ENCODE measurements at regions not wholly inside any gene's neighbourhood (a gene's known extent, or its start where the extent isn't known, plus 50 kb on each side); places are given as distances from the start of the nearest gene placed in this dataset.

DNA sequence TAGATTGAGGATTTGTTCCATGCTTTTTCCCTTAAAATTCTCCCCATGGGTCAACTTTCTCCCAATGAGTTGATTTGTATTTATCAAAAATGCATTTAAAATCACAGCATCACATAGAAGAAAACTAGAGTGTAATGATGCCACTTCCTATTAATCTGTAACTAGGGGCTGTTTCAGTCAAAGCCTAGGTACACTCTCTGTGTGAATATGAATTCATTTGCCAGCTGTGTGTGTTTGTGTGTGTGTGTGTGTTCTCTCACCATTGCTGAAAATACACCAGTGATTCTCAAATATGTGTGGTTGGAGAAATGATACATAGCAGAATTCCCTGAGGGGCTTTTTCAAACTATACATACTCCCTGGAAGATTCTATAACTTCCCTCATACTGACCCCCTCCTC, 546.5 kb downstream of the KLHL13 start:
- H3K27ac ChIP-seq (ENCODE audit: low read depth, low read length, severe bottlenecking) = no peak overlapping the region
- H3K9me3 ChIP-seq (ENCODE audit: control insufficient read depth, low read length) = no peaks in the 10 kb centered on the region
- no peak overlapping the region for H3K4me3 ChIP-seq (ENCODE audit: extremely low read depth, insufficient read depth, low read length, poor library complexity, severe bottlenecking)
- H3K4me1 ChIP-seq (ENCODE audit: control insufficient read depth, insufficient read depth, low read length, poor library complexity, severe bottlenecking) = no peaks in the 10 kb centered on the region
- H3K36me3 ChIP-seq (ENCODE audit: control insufficient read depth, insufficient read depth, low read length) = no peaks in the 10 kb centered on the region

DNA sequence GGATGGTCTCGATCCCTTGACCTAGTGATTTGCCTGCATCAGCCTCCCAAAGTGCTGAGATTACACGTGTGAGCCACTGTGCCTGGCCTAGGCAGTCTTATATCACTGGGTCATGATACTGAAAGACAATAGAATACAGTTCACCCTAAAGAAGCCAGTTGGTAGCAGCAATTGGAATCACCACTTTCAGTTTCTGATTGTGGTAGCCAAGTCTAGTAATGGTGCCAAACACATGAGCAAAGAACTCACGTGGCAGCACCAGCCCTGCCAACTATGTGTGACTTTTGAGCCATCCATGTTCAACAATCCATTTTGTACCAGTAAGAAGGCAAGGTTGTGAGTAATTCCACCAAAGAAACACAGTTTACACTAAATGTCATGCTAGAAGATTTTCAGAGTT, 548.4 kb downstream of the KLHL13 start:
- no peak overlapping the region for H3K4me3 ChIP-seq (ENCODE audit: extremely low read depth, insufficient read depth, low read length, poor library complexity, severe bottlenecking)
- no peaks in the 10 kb centered on the region for H3K9me3 ChIP-seq (ENCODE audit: control insufficient read depth, low read length)
- no peaks in the 10 kb centered on the region for H3K36me3 ChIP-seq (ENCODE audit: control insufficient read depth, insufficient read depth, low read length)
- no peaks in the 10 kb centered on the region for H3K4me1 ChIP-seq (ENCODE audit: control insufficient read depth, insufficient read depth, low read length, poor library complexity, severe bottlenecking)
- no peak overlapping the region for H3K27ac ChIP-seq (ENCODE audit: low read depth, low read length, severe bottlenecking)
- 80 to 100% methylated on average over 1 to 2 of the region's 3 CpGs for WGBS, 2 experiments (ENCODE audit: insufficient coverage in 2 of 2)

DNA sequence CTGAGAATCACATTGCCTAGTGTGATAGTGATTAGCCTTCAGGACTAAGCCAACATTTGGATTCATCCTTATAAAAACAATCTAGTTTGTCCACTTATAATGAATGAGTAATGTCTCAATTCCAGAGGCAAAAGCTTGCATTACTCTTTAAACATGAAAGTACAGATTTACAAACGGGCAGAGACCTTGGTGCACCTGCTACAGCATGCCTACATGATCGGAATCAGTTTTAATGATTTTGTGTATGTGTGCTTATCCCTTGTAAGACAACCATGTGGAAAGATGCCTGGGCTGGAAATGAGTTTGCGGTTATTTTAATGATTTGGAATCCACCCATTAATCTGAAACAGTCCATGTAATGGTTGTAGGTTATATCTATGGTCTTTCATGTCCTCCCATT, 572.7 kb downstream of the KLHL13 start:
- H3K4me3 ChIP-seq (ENCODE audit: extremely low read depth, insufficient read depth, low read length, poor library complexity, severe bottlenecking) = no peak overlapping the region
- no CpG with 5 or more reads among the region's 3 CpGs for WGBS, 2 experiments (ENCODE audit: insufficient coverage in 2 of 2)
- H3K9me3 ChIP-seq (ENCODE audit: control insufficient read depth, low read length) = no peaks in the 10 kb centered on the region
- no peak overlapping the region for H3K27ac ChIP-seq (ENCODE audit: low read depth, low read length, severe bottlenecking)
- H3K36me3 ChIP-seq (ENCODE audit: control insufficient read depth, insufficient read depth, low read length) = no peaks in the 10 kb centered on the region
- no peaks in the 10 kb centered on the region for H3K4me1 ChIP-seq (ENCODE audit: control insufficient read depth, insufficient read depth, low read length, poor library complexity, severe bottlenecking)

DNA sequence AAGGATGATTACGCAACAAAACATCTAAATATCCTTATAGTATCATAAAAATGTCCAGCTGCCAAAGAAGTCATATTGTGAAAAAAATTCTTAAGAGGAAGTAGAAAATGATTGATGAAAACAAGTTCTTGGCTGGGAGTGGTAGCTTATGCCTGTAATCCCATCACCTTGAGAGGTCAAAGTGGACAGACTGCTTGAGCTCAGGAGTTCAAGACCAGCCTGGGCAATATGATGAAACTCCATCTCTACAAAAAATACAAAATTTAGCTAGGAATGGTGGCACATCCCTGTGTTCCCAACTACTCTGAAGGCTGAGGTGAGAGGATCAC, 577.6 kb downstream of the KLHL13 start:
- H3K36me3 ChIP-seq (ENCODE audit: control insufficient read depth, insufficient read depth, low read length) = no peaks in the 10 kb centered on the region
- no peak overlapping the region for H3K27ac ChIP-seq (ENCODE audit: low read depth, low read length, severe bottlenecking)
- H3K4me3 ChIP-seq (ENCODE audit: extremely low read depth, insufficient read depth, low read length, poor library complexity, severe bottlenecking) = no peak overlapping the region
- no peaks in the 10 kb centered on the region for H3K9me3 ChIP-seq (ENCODE audit: control insufficient read depth, low read length)
- WGBS, 2 experiments (ENCODE audit: insufficient coverage in 2 of 2) = no CpG with 5 or more reads among the region's 1 CpG
- H3K4me1 ChIP-seq (ENCODE audit: control insufficient read depth, insufficient read depth, low read length, poor library complexity, severe bottlenecking) = no peaks in the 10 kb centered on the region

DNA sequence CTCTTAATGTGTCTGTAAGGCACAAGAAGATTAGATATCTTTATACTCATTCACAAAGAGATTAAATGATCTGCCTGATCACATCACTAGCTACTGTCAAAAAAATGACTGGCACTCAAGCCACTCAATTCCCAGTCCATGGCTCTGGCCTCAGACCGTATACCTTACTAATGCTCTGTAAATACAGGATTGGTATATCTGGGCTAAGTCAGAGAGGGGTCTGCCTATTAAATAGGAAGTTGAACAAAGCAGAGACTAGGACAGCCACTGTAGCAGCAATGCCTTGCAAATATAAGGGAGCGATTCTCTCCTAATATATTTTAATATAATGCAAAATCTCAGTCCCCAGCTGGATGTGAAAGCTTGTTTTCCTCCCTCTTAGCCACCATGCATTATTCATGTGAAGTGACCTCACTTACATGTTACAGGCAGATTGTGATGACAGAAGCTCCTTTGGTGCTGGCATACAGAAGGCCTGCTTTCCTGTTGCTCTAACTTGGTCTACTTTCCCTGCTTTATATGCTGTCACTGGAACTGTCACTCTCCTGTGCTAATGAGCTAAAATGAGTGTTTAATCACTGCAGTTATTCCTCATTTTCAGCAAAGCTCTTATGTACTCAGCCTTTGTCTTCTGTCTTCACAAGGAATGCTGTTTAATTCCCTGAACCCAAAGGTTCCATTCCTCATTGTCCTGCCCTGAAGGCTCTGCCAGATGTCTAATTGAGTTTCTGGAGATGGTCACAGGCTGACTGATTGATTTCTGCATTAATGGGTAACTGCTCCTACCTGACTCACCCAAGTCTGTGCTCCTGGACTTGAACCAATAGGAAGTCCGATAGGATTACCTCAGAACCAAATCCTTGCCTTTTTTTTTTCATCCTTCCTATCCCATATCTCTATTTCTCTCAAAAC, 578.2 kb downstream of the KLHL13 start:
- no peak overlapping the region for H3K4me3 ChIP-seq (ENCODE audit: extremely low read depth, insufficient read depth, low read length, poor library complexity, severe bottlenecking)
- no peaks in the 10 kb centered on the region for H3K4me1 ChIP-seq (ENCODE audit: control insufficient read depth, insufficient read depth, low read length, poor library complexity, severe bottlenecking)
- peak overlapping the region; percentile 29 for H3K27ac ChIP-seq (ENCODE audit: low read depth, low read length, severe bottlenecking)
- H3K9me3 ChIP-seq (ENCODE audit: control insufficient read depth, low read length) = no peaks in the 10 kb centered on the region
- WGBS, 2 experiments (ENCODE audit: insufficient coverage in 2 of 2) = no CpG with 5 or more reads among the region's 3 CpGs
- no peaks in the 10 kb centered on the region for H3K36me3 ChIP-seq (ENCODE audit: control insufficient read depth, insufficient read depth, low read length)

DNA sequence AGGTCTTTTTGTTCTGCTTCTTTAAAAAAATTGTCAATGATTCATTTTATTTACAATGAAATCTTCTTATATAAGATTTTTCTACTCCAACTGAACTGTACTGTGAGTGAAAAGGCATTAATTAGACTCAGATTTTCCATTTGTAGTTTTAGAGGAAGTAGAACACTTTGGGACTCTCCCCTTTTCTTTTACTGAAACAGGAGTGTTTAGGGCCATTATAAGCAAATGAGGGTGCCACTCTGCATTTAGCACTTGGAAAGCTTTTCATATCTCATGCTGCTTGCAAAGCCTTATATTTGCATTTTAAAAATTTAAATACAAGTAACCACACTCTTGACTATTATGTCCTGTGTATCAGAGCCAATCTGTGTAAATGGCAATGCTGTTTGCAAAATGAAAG, 584.3 kb downstream of the KLHL13 start:
- H3K9me3 ChIP-seq (ENCODE audit: control insufficient read depth, low read length) = no peaks in the 10 kb centered on the region
- no peak overlapping the region for H3K27ac ChIP-seq (ENCODE audit: low read depth, low read length, severe bottlenecking)
- no peaks in the 10 kb centered on the region for H3K36me3 ChIP-seq (ENCODE audit: control insufficient read depth, insufficient read depth, low read length)
- no peaks in the 10 kb centered on the region for H3K4me1 ChIP-seq (ENCODE audit: control insufficient read depth, insufficient read depth, low read length, poor library complexity, severe bottlenecking)
- no peak overlapping the region for H3K4me3 ChIP-seq (ENCODE audit: extremely low read depth, insufficient read depth, low read length, poor library complexity, severe bottlenecking)

DNA sequence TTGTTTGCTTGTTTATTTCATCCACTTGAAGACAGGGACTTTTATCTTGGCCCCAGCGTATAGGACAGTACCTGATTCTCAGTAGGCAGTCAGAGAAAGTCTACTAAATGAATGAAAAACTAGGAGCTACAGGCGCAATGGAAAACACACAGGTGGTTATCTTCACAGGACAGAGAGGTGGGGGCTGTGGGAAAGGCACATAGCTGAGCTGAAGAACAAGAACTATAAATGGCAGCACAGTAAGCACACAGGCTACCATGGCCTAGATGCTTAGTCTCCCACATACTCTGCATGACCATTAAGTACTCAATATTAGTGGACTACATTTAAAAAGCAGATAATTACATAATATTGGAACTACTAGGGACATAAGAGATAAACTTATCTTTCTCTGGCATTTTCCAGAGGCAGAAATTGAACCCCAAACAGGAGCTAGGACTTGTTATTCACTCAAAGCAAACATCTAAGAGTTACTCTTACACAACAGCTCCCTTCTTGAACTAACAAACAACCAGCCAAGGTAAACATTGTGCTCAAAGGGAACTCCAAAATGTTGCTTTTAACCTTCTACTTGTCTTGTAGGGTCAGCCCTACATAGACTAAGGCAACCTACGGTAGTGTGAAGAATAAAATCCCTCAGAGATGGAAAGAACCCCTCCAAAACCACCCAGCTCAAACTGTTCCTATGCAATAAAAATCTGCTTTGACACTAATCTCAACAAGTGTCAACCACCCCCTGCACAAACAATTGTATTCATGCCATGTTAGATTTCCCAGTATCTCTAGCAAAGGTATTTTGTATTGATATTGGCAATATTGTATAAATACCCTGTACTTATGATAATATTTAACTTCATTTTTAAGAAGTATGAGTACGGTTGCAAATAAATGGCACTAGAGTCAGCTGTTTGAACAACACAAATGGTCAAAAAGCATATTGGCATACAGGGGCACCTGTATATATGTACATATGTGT, 593.6 kb downstream of the KLHL13 start:
- Histone ChIP-seq H3K27ac (ENCODE audit: low read depth, low read length, severe bottlenecking) (no peak overlapping the region), H3K9me3 (ENCODE audit: control insufficient read depth, low read length) (no peaks in the 10 kb centered on the region), H3K36me3 (ENCODE audit: control insufficient read depth, insufficient read depth, low read length) (no peaks in the 10 kb centered on the region), H3K4me1 (ENCODE audit: control insufficient read depth, insufficient read depth, low read length, poor library complexity, severe bottlenecking) (no peaks in the 10 kb centered on the region), H3K4me3 (ENCODE audit: extremely low read depth, insufficient read depth, low read length, poor library complexity, severe bottlenecking) (no peak overlapping the region)
- 100% methylated on average over 1 of the region's 4 CpGs for WGBS, 2 experiments (ENCODE audit: insufficient coverage in 2 of 2)

DNA sequence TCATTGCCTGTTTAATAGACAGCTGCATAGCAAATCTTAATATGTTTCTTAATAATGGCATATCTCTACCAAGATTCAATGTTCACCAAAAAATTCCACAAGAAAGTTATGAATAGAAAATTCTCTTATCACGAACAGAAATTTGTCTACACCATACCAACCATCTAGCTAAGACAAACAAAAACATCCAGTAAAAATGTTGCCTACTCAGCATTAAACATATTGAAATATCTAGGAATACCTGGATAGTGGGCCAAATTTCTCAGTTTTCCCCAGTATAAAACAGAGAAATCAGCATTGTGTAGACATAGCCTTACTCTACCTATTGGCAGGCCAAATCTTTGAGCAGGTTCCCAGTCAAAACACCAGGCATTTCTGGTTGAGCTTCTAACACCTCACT, 598.6 kb downstream of the KLHL13 start:
- H3K9me3 ChIP-seq (ENCODE audit: control insufficient read depth, low read length) = no peaks in the 10 kb centered on the region
- H3K4me3 ChIP-seq (ENCODE audit: extremely low read depth, insufficient read depth, low read length, poor library complexity, severe bottlenecking) = no peak overlapping the region
- WGBS, 2 experiments (ENCODE audit: insufficient coverage in 2 of 2) = no CpG with 5 or more reads among the region's 1 CpG
- H3K36me3 ChIP-seq (ENCODE audit: control insufficient read depth, insufficient read depth, low read length) = no peaks in the 10 kb centered on the region
- no peak overlapping the region for H3K27ac ChIP-seq (ENCODE audit: low read depth, low read length, severe bottlenecking)
- H3K4me1 ChIP-seq (ENCODE audit: control insufficient read depth, insufficient read depth, low read length, poor library complexity, severe bottlenecking) = no peaks in the 10 kb centered on the region

DNA sequence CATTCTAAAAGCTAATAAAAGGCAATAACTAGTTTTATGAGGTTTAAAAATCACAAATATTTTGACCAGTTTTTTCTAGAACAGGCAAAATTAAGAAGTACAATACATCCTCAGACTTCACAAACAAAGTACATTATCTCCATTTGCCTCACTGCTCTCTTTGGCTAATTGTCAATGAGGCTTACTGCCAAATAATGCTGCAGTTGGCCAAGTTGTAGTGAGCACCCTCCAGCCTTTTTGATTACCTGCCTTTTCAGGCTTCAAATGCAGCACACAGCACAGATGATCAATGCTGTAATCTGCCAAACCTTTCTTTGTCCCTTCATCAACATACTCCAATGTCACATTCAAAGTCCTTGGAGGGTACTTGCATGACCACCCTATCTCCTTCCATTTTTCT, 605.2 kb downstream of the KLHL13 start:
- no peaks in the 10 kb centered on the region for H3K9me3 ChIP-seq (ENCODE audit: control insufficient read depth, low read length)
- no peak overlapping the region for H3K4me3 ChIP-seq (ENCODE audit: extremely low read depth, insufficient read depth, low read length, poor library complexity, severe bottlenecking)
- no peak overlapping the region for H3K27ac ChIP-seq (ENCODE audit: low read depth, low read length, severe bottlenecking)
- no peaks in the 10 kb centered on the region for H3K36me3 ChIP-seq (ENCODE audit: control insufficient read depth, insufficient read depth, low read length)
- H3K4me1 ChIP-seq (ENCODE audit: control insufficient read depth, insufficient read depth, low read length, poor library complexity, severe bottlenecking) = no peaks in the 10 kb centered on the region

DNA sequence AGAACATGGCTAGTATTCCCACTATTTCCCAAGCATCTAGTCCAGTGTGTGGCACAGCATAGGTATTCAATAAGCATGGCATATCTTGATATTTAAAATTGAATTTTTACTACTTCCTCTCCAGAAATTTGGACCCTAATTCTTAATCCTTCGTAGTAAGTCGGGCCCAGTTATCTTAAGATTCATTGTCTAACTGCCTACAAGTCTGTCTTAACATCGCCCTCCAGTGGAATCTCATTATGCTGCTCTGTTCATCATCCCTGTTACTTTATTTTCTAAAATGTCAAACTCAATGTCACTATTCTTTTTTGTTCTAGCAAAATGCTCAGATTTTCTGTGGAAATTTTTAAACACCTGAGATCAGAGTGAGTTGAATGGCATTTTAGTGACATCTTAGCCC, 606.2 kb downstream of the KLHL13 start:
- no peak overlapping the region for H3K27ac ChIP-seq (ENCODE audit: low read depth, low read length, severe bottlenecking)

DNA sequence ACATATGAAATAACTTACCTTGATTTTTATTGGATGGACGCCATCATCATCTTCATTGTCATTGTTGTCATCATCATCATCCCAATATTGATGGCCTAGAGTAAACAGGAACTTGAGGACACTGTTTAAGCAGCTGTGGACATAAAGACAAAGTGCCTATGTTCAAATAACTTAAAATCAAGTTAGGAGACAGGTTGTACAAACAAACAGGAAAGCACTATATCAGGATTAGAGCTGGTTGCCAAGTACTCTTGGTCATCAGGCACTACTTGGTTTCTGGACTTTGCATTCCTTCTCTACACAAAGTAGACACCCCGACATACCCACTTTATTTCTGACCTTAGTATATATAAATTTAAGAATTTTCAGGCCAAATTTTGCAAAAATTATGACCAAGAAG, 608.6 kb downstream of the KLHL13 start:
- no peak overlapping the region for H3K27ac ChIP-seq (ENCODE audit: low read depth, low read length, severe bottlenecking)
- no peak overlapping the region for H3K4me3 ChIP-seq (ENCODE audit: extremely low read depth, insufficient read depth, low read length, poor library complexity, severe bottlenecking)
- H3K36me3 ChIP-seq (ENCODE audit: control insufficient read depth, insufficient read depth, low read length) = no peaks in the 10 kb centered on the region
- H3K9me3 ChIP-seq (ENCODE audit: control insufficient read depth, low read length) = no peaks in the 10 kb centered on the region
- no CpG with 5 or more reads among the region's 2 CpGs for WGBS, 2 experiments (ENCODE audit: insufficient coverage in 2 of 2)
- no peaks in the 10 kb centered on the region for H3K4me1 ChIP-seq (ENCODE audit: control insufficient read depth, insufficient read depth, low read length, poor library complexity, severe bottlenecking)

More for the DNA sequence above, 606.2 kb downstream of the KLHL13 start:
- no peaks in the 10 kb centered on the region for H3K4me1 ChIP-seq (ENCODE audit: control insufficient read depth, insufficient read depth, low read length, poor library complexity, severe bottlenecking)
- 47% methylated on average over 3 of the region's 3 CpGs; no CpG with 5 or more reads in 1 of the 2 experiments for WGBS, 2 experiments (ENCODE audit: insufficient coverage in 2 of 2)
- H3K36me3 ChIP-seq (ENCODE audit: control insufficient read depth, insufficient read depth, low read length) = no peaks in the 10 kb centered on the region
- H3K4me3 ChIP-seq (ENCODE audit: extremely low read depth, insufficient read depth, low read length, poor library complexity, severe bottlenecking) = no peak overlapping the region
- no peaks in the 10 kb centered on the region for H3K9me3 ChIP-seq (ENCODE audit: control insufficient read depth, low read length)
